Fibroblast of the aortic adventitia (primary cell): ENCODE measurements at regions not wholly inside any gene's neighbourhood (a gene's known extent, or its start where the extent isn't known, plus 50 kb on each side); places are given as distances from the start of the nearest gene placed in this dataset.

ENCODE experiments used
- DNase-seq: peaks from one replicate; pipeline ENCODE4 v3.0.0-alpha.2; 2010; ENCODE audit warnings: low read depth
- H3K4me3 ChIP-seq: 2 replicates; pipeline ENCODE4 v1.5.1; 2011; ENCODE audit warnings: low read depth, mild to moderate bottlenecking, control low read depth, low read length, moderate library complexity
- TF ChIP-seq, protein P1 (sequence below): IDR thresholded peaks from 2 replicates; pipeline ENCODE4 v1.5.1; 2011; ENCODE audit warnings: mild to moderate bottlenecking, low read length, control low read depth, inconsistent platforms; ENCODE audit not compliant: insufficient read depth

DNA sequence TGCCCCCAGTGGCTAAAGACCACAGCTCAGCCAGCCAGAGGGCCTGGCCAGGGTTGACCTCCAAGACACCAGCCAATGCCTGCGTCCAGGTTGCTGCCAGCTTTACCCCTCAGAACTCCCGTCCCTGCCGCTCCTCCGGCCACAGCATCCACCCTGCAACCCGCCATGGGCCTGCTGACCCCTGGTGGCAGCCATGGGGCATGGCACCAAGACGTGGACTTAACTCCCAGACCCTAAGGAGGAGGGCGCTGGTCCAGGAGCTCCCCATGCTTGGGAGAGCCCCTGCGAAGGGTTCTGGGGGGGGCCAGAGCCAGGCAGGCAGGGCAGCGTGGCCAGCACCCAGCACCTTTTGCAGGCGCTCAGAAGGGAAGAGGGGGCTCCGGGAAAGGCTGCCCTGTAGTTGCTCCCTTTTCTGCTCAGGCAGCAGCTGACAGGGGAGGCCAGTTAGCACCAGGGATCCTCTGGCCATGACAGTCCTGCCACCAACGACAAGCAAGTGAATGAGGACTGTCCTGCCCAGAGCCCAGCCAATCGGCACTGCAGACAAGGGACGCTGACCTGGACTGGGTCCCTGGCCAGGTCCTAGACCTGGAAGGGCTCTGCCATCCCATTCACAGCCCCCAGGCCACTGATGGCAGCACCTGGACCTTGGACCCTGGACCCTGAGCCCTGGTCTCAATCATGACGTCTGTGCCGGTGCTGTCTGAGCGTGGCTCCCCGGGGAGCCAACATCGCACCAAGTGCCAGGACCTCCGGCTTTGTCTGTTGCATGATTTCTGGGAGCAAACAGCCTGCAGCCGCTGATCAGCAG, 246.2 kb downstream of the NPHP4 start:
- DNase-seq, result peak; percentile 25
- TF ChIP-seq, protein P1, sequence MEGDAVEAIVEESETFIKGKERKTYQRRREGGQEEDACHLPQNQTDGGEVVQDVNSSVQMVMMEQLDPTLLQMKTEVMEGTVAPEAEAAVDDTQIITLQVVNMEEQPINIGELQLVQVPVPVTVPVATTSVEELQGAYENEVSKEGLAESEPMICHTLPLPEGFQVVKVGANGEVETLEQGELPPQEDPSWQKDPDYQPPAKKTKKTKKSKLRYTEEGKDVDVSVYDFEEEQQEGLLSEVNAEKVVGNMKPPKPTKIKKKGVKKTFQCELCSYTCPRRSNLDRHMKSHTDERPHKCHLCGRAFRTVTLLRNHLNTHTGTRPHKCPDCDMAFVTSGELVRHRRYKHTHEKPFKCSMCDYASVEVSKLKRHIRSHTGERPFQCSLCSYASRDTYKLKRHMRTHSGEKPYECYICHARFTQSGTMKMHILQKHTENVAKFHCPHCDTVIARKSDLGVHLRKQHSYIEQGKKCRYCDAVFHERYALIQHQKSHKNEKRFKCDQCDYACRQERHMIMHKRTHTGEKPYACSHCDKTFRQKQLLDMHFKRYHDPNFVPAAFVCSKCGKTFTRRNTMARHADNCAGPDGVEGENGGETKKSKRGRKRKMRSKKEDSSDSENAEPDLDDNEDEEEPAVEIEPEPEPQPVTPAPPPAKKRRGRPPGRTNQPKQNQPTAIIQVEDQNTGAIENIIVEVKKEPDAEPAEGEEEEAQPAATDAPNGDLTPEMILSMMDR, result peak; percentile 71
- no peak overlapping the region for H3K4me3 ChIP-seq

DNA sequence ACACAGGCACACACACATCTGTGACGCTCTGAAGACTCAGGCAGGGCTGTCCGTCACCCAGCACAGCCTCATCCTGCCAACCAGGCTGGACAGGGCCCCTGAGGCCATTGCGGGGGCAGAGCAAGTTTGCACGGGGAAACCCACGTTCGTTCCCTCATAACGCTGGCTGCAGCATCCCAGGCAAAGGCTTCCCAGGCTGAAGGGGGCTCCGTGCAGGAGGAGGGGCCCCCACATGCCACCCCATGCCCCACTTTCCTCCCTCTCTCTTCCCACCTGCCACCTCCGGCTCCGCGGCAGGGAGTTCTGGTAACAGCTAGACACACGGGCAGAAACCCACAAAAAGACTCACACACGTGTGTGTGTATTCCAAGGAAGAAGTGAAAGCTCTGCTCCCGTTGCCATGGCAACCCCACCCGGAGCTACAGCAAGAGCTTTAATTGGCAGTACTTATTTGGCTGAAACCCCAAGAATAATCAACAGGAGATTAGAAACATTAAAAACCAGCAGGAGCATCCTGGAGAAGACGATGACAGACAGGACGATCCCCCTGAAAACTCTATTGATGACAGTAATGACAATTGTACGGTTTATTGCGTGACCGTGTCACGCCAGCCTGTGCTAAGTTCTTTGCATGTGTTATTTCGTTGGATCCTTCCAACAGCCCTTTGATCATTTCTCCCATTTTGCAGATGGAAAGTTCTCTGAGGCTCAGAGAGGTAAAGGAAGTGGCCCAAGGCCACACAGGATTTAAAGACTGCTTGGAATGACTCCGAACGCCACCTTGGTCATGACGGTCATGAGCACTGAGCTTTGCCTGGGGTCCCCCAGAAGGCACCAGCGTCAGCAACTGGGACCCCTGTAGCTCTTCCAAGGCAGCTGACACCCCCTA, 247.1 kb downstream of the NPHP4 start:
- H3K4me3 ChIP-seq, result no peak overlapping the region
- TF ChIP-seq, protein P1, result no peak
- DNase-seq, result no peak

DNA sequence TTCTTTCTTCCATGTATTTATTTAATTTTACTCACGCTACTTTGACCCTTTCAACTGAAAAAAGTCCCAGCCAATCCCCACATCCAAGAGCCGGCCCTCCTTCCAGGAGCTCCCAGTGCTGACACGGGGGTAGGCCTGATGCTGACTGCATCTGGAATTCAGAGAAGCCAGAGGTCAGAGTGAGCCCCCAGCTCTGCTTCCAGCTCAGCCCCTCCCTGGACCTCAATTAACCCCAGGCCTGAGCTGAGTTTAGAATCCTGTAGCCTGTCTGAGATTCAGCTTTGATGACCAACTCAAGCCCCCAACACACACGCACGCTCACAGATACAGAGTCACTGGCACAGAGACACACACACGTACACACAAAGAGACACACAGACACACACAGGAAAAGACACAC, 247.9 kb downstream of the NPHP4 start:
- TF ChIP-seq, protein P1, result no peak
- H3K4me3 ChIP-seq, result no peak overlapping the region
- no peak for DNase-seq

DNA sequence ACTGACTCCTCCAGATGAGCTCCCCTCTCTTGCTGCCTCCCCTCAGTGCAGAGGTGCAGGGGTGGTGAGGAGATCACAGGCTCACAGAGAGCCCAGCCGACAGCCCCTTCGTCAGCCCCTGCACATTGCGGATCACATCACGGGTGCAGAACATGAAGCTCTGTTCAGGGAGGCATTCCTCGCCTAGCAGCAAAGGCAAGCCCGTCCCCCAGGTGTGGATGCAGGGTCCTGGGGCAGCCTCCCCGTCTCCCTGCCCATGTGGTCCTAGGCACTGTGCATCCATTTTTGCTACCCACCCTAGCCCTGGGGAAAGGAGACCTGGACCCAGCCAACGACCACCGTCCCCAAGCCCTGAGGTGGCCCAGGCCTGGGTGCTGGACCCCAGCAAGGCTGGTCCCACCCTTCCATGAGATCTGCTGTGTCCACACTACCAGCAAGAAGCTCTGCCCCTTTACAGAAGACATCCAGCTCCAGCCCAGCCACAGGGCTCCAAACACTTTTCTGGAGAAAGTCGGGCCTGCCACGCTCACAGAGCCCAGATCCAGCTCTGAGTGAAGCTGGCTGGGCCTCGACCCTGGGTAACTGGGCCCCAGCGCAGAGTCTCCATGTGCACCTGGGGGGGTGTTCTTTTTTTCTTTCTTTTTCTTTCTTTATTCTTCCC, 248.7 kb downstream of the NPHP4 start:
- DNase-seq, result no peak
- H3K4me3 ChIP-seq, result no peak overlapping the region
- TF ChIP-seq, protein P1, result no peak

DNA sequence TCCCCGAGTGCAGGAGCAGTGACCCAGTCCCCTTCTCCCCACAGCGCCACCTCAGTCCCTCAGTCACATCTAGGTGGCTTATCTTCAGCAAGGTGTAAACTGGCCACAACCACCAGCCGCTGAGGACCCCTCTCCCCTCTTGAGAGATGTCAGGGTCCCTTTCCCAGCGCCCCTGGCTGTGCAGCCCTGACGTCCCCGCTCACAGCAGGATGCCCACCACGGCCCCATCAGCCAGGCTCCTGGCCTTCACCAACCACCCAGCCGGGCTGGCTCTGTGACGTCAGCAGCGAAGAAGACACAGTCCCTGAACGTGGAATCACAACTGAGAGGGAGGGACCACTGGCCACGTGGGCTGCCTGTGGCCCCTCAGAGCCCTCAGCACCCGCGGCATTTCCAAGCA, 249.4 kb downstream of the NPHP4 start:
- DNase-seq, result no peak
- TF ChIP-seq, protein P1, result no peak

DNA sequence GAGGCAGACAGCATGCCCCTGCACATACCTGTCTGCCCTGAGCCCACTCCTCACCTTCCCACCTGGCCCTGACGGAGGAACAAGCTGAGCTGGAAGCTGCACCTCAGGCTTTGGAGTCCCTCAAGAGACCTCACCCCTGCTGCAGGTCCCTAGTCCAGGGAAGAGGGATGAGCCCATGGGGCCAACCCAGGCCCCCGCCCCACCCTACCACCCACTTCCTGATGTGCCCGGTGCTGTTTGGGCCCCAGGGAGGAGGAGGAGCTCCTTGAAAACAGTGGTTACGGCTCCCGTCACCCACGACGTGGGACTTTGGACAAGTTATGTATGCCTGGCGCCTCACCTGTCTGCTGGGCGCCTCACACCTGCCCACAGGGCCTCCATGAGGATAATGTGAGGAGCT, 250.2 kb downstream of the NPHP4 start:
- TF ChIP-seq, protein P1, result no peak
- DNase-seq, result no peak
- H3K4me3 ChIP-seq, result no peak overlapping the region

More for the DNA sequence above, 249.4 kb downstream of the NPHP4 start:
- no peak overlapping the region for H3K4me3 ChIP-seq
